ENCODE measurements at regions not wholly inside any gene's neighbourhood (a gene's known extent, or its start where the extent isn't known, plus 50 kb on each side); places are given as distances from the start of the nearest gene placed in this dataset.
A peak's percentile ranks its signal among the peaks of the same experiment; 100 is the strongest.

DNA sequence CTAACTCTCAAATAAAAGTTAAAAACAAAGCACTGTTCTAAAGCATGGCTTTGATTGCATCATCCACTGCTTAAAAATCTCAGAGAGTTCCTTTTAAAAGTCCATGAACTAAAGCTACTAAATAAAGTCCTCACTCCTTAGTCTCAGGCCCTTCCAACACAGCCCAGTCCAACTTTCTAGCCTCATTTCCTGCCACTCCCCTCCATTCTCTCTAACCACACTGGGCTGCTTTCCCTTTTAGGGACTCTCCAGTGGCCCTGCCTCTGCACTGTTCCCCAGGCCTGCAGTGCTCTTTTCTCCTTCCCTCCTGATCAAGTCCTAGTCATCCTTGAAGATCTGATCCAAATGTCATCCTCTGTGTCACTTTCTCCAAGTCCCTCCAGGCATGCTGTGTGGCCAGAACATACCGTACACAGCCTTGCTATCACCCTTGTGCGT lies 56.9 kb upstream of the PPP1R3C start (continued):
- peak; percentile 38; the same call in 1 of the 2 replicates for TF ChIP-seq CEBPG (CRISPR knock-in tag; IDR thresholded peaks at IDR 0.05)
- TF ChIP-seq CEBPG (tag; conservative IDR thresholded peaks at IDR 0.05 in 1 of 2, IDR thresholded peaks at IDR 0.05 in 1 of 2): peak; percentile 84 to 87
- TF ChIP-seq TCF7 (IDR thresholded peaks at IDR 0.05; ENCODE audit: borderline replicate concordance): no peak
- TF ChIP-seq SAFB2 (IDR thresholded peaks at IDR 0.05; ENCODE audit: borderline replicate concordance, low read depth, low read length, severe bottlenecking): no peak
- TF ChIP-seq, protein P1, sequence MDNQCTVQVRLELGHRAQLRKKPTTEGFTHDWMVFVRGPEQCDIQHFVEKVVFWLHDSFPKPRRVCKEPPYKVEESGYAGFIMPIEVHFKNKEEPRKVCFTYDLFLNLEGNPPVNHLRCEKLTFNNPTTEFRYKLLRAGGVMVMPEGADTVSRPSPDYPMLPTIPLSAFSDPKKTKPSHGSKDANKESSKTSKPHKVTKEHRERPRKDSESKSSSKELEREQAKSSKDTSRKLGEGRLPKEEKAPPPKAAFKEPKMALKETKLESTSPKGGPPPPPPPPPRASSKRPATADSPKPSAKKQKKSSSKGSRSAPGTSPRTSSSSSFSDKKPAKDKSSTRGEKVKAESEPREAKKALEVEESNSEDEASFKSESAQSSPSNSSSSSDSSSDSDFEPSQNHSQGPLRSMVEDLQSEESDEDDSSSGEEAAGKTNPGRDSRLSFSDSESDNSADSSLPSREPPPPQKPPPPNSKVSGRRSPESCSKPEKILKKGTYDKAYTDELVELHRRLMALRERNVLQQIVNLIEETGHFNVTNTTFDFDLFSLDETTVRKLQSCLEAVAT (IDR thresholded peaks at IDR 0.05): no peak
- TF ChIP-seq TEAD2 (tag; IDR thresholded peaks at IDR 0.05): no peak
- no peak for TF ChIP-seq NCOA4 (IDR thresholded peaks at IDR 0.05; ENCODE audit: partially characterized antibody)
- TF ChIP-seq ZFPM2 (CRISPR knock-in tag; IDR thresholded peaks at IDR 0.05): no peak
- TF ChIP-seq, protein P2, sequence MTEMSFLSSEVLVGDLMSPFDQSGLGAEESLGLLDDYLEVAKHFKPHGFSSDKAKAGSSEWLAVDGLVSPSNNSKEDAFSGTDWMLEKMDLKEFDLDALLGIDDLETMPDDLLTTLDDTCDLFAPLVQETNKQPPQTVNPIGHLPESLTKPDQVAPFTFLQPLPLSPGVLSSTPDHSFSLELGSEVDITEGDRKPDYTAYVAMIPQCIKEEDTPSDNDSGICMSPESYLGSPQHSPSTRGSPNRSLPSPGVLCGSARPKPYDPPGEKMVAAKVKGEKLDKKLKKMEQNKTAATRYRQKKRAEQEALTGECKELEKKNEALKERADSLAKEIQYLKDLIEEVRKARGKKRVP (CRISPR knock-in tag; IDR thresholded peaks at IDR 0.05): peak; percentile 86
- TF ChIP-seq GATA2 (CRISPR knock-in tag; IDR thresholded peaks at IDR 0.05): no peak
- no peak for TF ChIP-seq PPARD (CRISPR knock-in tag; IDR thresholded peaks at IDR 0.05)
- TF ChIP-seq CEBPB (tag; IDR thresholded peaks at IDR 0.05): peak; percentile 61
- peak; percentile 78 for TF ChIP-seq ZSCAN32 (CRISPR knock-in tag; IDR thresholded peaks at IDR 0.05)
- 0 out of 2 replicates have a peak, but pooled peaks have one; percentile 21 for TF ChIP-seq ZNF766 (CRISPR knock-in tag; conservative IDR thresholded peaks at IDR 0.05)
- no peak for TF ChIP-seq BHLHE40 (IDR thresholded peaks at IDR 0.05; ENCODE audit: low read length)
- TF ChIP-seq NFE2L1 (tag; IDR thresholded peaks at IDR 0.05; ENCODE audit: borderline replicate concordance, low read depth): no peak
- TF ChIP-seq BCL6 (CRISPR knock-in tag; IDR thresholded peaks at IDR 0.05): no peak
- TF ChIP-seq CBFA2T3 (IDR thresholded peaks at IDR 0.05): no peak
- TF ChIP-seq GABPA (tag; conservative IDR thresholded peaks at IDR 0.05; ENCODE audit: low read depth): no peak
- TF ChIP-seq, protein P3, sequence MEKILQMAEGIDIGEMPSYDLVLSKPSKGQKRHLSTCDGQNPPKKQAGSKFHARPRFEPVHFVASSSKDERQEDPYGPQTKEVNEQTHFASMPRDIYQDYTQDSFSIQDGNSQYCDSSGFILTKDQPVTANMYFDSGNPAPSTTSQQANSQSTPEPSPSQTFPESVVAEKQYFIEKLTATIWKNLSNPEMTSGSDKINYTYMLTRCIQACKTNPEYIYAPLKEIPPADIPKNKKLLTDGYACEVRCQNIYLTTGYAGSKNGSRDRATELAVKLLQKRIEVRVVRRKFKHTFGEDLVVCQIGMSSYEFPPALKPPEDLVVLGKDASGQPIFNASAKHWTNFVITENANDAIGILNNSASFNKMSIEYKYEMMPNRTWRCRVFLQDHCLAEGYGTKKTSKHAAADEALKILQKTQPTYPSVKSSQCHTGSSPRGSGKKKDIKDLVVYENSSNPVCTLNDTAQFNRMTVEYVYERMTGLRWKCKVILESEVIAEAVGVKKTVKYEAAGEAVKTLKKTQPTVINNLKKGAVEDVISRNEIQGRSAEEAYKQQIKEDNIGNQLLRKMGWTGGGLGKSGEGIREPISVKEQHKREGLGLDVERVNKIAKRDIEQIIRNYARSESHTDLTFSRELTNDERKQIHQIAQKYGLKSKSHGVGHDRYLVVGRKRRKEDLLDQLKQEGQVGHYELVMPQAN (IDR thresholded peaks at IDR 0.05; ENCODE audit: borderline replicate concordance): no peak
- TF ChIP-seq ZNF174 (CRISPR knock-in tag; IDR thresholded peaks at IDR 0.05): no peak
- 0 out of 2 replicates have a peak, but pooled peaks have one; percentile 10 for TF ChIP-seq L3MBTL2 (IDR thresholded peaks at IDR 0.05)
- TF ChIP-seq, protein P4, sequence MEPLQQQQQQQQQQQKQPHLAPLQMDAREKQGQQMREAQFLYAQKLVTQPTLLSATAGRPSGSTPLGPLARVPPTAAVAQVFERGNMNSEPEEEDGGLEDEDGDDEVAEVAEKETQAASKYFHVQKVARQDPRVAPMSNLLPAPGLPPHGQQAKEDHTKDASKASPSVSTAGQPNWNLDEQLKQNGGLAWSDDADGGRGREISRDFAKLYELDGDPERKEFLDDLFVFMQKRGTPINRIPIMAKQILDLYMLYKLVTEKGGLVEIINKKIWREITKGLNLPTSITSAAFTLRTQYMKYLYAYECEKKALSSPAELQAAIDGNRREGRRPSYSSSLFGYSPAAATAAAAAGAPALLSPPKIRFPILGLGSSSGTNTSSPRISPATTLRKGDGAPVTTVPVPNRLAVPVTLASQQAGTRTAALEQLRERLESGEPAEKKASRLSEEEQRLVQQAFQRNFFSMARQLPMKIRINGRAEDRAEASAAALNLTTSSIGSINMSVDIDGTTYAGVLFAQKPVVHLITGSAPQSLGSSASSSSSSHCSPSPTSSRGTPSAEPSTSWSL (CRISPR knock-in tag; IDR thresholded peaks at IDR 0.05; ENCODE audit: borderline replicate concordance): no peak
- no peak for TF ChIP-seq SRSF7 (optimal IDR thresholded peaks at IDR 0.05; ENCODE audit: low read depth, low read length)
- no peak for TF ChIP-seq ZNF239 (CRISPR knock-in tag; IDR thresholded peaks at IDR 0.05)
- TF ChIP-seq NR4A1 (CRISPR knock-in tag; IDR thresholded peaks at IDR 0.05): no peak
- no peak for TF ChIP-seq NR4A1 (tag; IDR thresholded peaks at IDR 0.05)
